ENCODE measurements at regions not wholly inside any gene's neighbourhood (a gene's known extent, or its start where the extent isn't known, plus 50 kb on each side); places are given as distances from the start of the nearest gene placed in this dataset.
A peak's percentile ranks its signal among the peaks of the same experiment; 100 is the strongest.

GRCh38 chr6:166075925-166076324, 91.7 kb downstream of the TBXT start:
- TF ChIP-seq CTCF (IDR thresholded peaks at IDR 0.05): no peak
- ATAC-seq (ENCODE audit: low FRiP score): no peak

GRCh38 chr6:166075186-166075585, 92.5 kb downstream of the TBXT start:
- ATAC-seq (ENCODE audit: low FRiP score) (no peak), DNase-seq (ENCODE audit: low spot score) (no peak)
- no peak for TF ChIP-seq CTCF (IDR thresholded peaks at IDR 0.05)

More at GRCh38 chr6:166075925-166076324, 91.7 kb downstream of the TBXT start:
- DNase-seq (ENCODE audit: low spot score): no peak

DNA sequence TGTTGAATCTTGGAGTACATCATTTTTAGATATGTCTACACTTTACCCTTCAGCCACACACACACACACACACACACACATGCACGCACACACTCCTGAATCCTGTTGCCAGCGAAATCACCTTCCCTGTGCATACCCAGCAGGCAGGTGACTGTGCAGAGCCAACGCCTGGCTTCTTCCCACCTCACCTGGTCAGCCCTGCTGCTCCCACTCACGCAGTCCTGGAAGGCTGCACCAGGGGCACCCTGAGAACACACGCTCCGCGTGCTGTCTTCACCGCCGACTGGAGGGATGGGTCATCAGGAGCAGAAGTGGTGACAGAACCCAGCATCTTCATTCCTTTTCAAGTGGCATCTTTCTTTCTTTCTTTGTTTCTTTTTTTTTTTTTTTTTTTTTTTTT, 94.6 kb downstream of the TBXT start:
- ATAC-seq (ENCODE audit: low FRiP score): no peak
- DNase-seq (ENCODE audit: low spot score): no peak
- TF ChIP-seq CTCF (IDR thresholded peaks at IDR 0.05): no peak

DNA sequence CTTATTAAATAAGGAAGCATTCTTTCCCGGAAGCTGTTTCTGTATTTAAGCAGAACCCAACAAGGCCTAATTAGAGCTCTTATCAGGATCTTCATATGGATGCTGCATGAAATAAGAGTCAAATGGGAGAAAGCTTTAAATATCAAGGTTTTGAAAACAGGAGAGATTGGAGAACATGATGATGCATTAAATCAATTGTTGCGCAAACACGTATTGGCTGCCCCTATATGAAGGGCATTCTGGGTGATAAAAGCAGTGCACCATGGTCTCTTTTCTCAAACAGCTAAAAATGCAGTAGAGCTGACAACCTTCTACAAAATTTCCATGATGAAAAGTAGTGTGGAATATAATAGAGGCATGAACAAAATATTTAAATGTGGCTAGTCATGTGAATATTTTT, 98.9 kb downstream of the TBXT start:
- DNase-seq (ENCODE audit: low spot score) (no peak), ATAC-seq (ENCODE audit: low FRiP score) (no peak)
- TF ChIP-seq CTCF (IDR thresholded peaks at IDR 0.05): no peak

GRCh38 chr6:166058064-166058739, 109.4 kb downstream of the TBXT start:
- ATAC-seq (ENCODE audit: low FRiP score) (peak; percentile 89), DNase-seq (ENCODE audit: low spot score) (peak; percentile 50)
- TF ChIP-seq CTCF (IDR thresholded peaks at IDR 0.05): no peak

DNA sequence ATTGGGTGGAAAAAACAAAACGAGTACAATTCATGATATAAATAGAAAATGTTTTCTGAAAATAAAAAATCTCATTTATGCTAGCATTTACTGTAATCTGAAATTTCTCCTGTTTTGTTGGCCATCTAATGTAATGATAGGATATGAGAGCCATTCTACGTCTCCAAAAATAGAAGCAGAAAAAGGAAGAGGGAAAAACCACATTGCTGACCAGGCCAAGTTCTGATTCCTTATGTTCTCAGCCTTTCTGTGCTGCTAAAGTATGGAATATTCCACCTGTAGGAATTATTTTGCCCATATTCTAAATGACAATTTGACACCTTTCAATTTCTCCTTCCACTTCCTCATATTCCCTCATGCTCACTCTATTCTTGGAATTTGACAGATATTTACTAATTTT, 110.2 kb downstream of the TBXT start:
- no peak for ATAC-seq (ENCODE audit: low FRiP score)
- no peak for TF ChIP-seq CTCF (IDR thresholded peaks at IDR 0.05)
- DNase-seq (ENCODE audit: low spot score): no peak

- peak; percentile 97 for ATAC-seq (ENCODE audit: low FRiP score)
- DNase-seq (ENCODE audit: low spot score): no peak
- TF ChIP-seq CTCF (IDR thresholded peaks at IDR 0.05): no peak
These were observed 111.0 kb downstream of the TBXT start for GRCh38 chr6:166056637-166057036.

Data from omental fat pad (tissue), 3 donors.